ENCODE measurements at regions not wholly inside any gene's neighbourhood (a gene's known extent, or its start where the extent isn't known, plus 50 kb on each side); places are given as distances from the start of the nearest gene placed in this dataset.

- TF ChIP-seq THAP7 (CRISPR knock-in tag; IDR thresholded peaks at IDR 0.05), result no peak
- no peak for TF ChIP-seq EZH2 (conservative IDR thresholded peaks at IDR 0.05; ENCODE audit: low read depth, low read length)
- TF ChIP-seq ZNF230 (CRISPR knock-in tag; IDR thresholded peaks at IDR 0.05), result no peak
- no peak for TF ChIP-seq ATF7-NPFF (CRISPR knock-in tag; IDR thresholded peaks at IDR 0.05; ENCODE audit: low read depth)
- no peak for TF ChIP-seq FOXM1 (CRISPR knock-in tag; IDR thresholded peaks at IDR 0.05)
- TF ChIP-seq CEBPZ (IDR thresholded peaks at IDR 0.05; ENCODE audit: low read length), result no peak
- TF ChIP-seq ZNF564 (CRISPR knock-in tag; IDR thresholded peaks at IDR 0.05), result no peak
- TF ChIP-seq TFE3 (CRISPR knock-in tag; IDR thresholded peaks at IDR 0.05), result no peak
- TF ChIP-seq HOXA5 (CRISPR knock-in tag; IDR thresholded peaks at IDR 0.05), result no peak
- TF ChIP-seq HNF1B (CRISPR knock-in tag; IDR thresholded peaks at IDR 0.05), result 0 out of 2 replicates have a peak, but pooled peaks have one; percentile 16
- TF ChIP-seq SOX13 (IDR thresholded peaks at IDR 0.05), result no peak
- no peak for TF ChIP-seq SOX13 (CRISPR knock-in tag; conservative IDR thresholded peaks at IDR 0.05 in 1 of 2, IDR thresholded peaks at IDR 0.05 in 1 of 2)
- no peak for TF ChIP-seq ZNF205 (CRISPR knock-in tag; IDR thresholded peaks at IDR 0.05)
- no peak for TF ChIP-seq ELK4 (CRISPR knock-in tag; IDR thresholded peaks at IDR 0.05; ENCODE audit: borderline replicate concordance)
- TF ChIP-seq ZNF235 (CRISPR knock-in tag; IDR thresholded peaks at IDR 0.05; ENCODE audit: borderline replicate concordance), result no peak
These were observed 214.5 kb downstream of the TMEM182 start (continued) for GRCh38 chr2:102975996-102976975.
